GM13977 (cell line): ENCODE measurements at regions not wholly inside any gene's neighbourhood (a gene's known extent, or its start where the extent isn't known, plus 50 kb on each side); places are given as distances from the start of the nearest gene placed in this dataset.
"Not testable (repeated sequence)": the region's sequence is repeated elsewhere in the genome, so short reads cannot be mapped to it uniquely, and the experiment has no call there.

ENCODE experiments used
- DNase-seq: peaks from one replicate; pipeline ENCODE4 v3.0.0; 2012; ENCODE audit warnings: low spot score
- in situ Hi-C: fragments of 300-500 bp; cut with MboI; formaldehyde crosslinking; loops from one replicate; pipeline ENCODE4 v1.12.0; 2022; ENCODE audit warnings: low sequenced_read_pairs, low pct_unique_long_range_greater_than_20kb, mixed read lengths, inconsistent platforms; ENCODE audit not compliant: unreplicated experiment
- TF ChIP-seq, protein P1 (sequence below): IDR thresholded peaks from 2 replicates; pipeline ENCODE4 v1.5.1; 2012; ENCODE audit warnings: mild to moderate bottlenecking, control low read depth; ENCODE audit not compliant: insufficient read depth; ENCODE audit errors: extremely low read depth, missing control alignments

DNA sequence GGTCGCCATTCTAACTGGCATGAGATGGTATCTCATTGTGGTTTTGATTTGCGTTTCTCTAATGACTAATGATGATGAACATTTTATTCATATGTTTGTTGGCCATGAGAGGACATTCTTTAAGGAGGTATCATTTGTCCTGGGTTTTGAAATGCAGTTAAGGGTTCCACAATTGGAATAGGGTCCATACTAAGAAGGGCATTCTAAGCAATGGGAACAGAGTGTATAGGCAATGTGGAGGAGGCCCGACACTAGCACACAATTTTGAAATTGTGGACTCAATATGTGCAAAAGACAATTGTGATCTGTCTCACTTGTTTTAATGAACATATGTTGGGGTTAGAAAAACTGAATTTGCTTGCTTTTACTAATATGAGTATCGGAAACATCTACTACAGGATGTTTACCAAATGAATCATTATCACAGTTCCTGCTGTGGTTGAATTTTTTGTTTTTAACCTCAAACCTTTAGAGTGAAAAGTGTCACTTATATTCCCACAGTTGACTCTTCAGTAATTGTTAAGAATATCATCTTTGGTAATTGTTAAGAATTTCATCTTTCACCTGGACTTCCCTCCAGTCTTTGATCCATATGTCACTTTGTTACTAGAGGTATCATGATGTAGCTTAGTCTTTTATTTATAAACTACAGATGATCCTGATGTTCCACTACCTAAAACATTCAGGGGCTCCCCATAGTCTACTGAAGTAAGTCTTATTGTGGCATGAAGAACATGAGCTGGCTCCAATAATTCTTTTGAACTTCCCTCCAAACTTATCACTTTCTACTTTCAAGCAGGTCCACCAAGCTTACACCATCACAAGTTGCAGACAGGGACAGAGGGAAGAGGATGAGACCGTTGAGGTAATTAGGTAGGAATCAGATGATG, 109.7 kb upstream of the KLF12 start:
- DNase-seq: no peak
- TF ChIP-seq, protein P1, sequence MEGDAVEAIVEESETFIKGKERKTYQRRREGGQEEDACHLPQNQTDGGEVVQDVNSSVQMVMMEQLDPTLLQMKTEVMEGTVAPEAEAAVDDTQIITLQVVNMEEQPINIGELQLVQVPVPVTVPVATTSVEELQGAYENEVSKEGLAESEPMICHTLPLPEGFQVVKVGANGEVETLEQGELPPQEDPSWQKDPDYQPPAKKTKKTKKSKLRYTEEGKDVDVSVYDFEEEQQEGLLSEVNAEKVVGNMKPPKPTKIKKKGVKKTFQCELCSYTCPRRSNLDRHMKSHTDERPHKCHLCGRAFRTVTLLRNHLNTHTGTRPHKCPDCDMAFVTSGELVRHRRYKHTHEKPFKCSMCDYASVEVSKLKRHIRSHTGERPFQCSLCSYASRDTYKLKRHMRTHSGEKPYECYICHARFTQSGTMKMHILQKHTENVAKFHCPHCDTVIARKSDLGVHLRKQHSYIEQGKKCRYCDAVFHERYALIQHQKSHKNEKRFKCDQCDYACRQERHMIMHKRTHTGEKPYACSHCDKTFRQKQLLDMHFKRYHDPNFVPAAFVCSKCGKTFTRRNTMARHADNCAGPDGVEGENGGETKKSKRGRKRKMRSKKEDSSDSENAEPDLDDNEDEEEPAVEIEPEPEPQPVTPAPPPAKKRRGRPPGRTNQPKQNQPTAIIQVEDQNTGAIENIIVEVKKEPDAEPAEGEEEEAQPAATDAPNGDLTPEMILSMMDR: no peak
- in situ Hi-C loops: no loop called here

DNA sequence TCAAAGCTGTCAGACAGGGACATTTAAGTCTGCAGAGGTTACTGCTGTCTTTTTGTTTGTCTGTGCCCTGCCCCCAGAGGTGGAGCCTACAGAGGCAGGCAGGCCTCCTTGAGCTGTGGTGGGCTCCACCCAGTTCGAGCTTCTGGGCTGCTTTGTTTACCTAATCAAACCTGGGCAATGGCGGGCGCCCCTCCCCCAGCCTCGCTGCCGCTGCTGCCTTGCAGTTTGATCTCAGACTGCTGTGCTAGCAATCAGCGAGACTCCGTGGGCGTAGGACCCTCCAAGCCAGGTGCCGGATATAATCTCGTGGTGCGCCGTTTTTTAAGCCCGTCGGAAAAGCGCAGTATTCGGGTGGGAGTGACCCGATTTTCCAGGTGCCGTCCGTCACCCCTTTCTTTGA, 107.1 kb upstream of the KLF12 start:
- DNase-seq, in situ Hi-C loops: not testable (repeated sequence)

DNA sequence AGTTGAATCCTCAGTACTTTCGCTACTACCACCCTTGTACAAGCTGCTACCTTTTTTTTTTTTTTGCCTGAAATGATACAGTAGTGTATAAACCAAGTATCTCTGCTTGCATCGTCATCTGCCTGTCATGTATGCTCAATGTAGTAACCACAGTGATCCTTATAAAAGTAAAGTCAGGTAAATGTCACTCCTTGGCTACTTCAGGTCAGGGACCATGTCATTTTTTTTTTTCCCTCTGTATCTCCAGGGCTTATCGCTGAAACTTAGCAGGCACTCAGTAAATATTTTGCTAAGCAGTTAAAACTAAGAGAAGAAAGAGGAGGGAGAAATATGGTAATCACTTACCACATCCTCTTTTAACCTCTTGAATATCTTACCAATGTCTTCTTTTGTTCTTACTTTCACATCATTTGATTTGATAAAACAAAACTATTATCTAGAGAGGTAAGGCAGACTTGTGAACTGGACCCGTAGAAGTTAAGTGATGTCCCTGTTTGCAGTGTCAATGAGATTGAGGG, 96.8 kb upstream of the KLF12 start:
- TF ChIP-seq, protein P1: no peak
- DNase-seq: no peak
- in situ Hi-C loops: no loop called here

DNA sequence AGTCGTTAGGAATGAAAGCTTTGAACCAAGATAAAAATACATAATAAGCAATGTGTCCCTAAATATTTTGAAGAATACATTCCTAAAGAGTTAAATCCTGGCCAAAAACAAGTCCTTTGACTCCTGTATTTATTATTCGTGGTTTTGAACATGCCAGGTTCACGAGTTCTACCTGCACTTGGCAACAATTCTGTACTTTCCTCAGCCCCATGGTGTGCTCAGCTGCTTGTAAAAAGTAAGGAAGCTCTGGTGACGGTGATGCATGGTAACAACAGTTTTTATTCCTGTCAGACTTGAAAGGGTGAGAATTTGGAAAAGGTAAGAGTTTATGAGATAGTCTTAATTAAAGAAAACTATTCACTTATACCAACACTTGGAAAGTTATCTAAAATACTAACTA, 95.0 kb upstream of the KLF12 start:
- DNase-seq: no peak
- TF ChIP-seq, protein P1: no peak
- in situ Hi-C loops: no loop called here

DNA sequence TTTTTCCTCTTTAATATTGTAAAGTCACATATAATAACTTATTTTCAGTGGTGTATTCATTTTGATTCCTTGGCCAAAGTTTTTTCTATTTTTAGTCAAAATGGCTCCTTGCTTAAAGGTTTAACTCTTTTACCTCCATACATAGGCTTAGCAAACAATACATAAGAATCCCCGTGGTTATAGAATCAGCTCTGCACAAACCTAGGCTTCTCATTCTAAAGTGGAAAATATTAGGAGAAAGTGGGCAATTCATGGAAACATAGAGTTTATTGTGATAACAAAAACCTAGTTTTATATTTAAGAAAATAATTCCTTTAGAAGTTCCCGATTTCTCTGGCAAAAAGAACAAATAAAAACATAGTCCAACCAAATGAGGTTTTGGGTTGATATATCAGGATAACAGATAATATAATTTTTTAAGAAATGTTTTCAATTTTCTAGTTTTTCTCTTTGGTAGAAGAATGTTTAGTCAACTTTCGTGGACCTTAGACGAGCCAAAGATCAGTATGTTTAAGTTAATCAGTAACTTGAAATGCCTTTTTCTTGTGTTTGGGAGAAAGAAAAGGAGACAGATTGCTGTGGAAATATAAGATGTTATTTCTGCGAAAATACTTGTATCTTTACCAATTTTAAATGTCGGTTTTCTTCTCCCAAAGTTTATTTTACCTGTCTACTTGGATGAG, 93.4 kb upstream of the KLF12 start:
- DNase-seq: no peak
- TF ChIP-seq, protein P1: no peak
- in situ Hi-C loops: no loop called here

DNA sequence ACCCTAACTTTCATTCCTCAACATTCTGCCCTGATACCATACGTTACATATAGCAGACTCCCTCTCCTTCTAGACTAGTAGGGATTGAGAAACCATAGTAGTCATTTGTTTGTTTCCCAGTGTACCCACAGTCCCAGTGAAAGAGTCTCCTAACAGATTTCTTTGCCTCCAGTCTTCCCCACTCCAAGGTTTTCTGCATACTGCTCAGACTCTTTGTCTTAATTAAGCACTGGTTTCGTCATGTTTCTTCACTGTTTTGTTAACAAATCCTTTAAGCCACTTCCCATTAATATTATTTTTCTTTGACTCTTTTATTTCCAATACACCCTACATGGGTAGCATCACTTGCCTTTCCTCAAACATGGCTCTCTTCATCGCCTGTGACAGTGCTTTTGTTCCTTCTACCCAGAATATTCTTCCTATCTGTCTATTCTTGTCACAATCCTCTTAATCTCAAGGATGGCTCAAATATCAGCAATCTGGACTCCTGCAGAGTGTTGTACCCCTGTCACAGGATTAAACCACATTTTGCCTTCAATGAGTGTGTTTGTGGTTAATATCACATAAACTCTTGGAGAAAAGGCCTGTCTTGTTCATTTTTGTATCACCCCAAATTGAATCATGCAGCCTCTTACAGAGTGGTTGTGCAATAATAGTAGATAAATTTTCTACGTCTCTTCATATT, 92.7 kb upstream of the KLF12 start:
- TF ChIP-seq, protein P1: no peak
- in situ Hi-C loops: no loop called here
- DNase-seq: no peak
